GM12865 (cell line): ENCODE measurements at regions not wholly inside any gene's neighbourhood (a gene's known extent, or its start where the extent isn't known, plus 50 kb on each side); places are given as distances from the start of the nearest gene placed in this dataset.
"Not testable (repeated sequence)": the region's sequence is repeated elsewhere in the genome, so short reads cannot be mapped to it uniquely, and the experiment has no call there.

Experiments used
- DNase-seq: peaks from one replicate; pipeline ENCODE4 v3.0.0; 2010; ENCODE audit warnings: low read depth
- H3K4me3 ChIP-seq: 2 replicates; pipeline ENCODE4 v1.5.1; 2011; ENCODE audit warnings: mild to moderate bottlenecking, low read depth, low read length, control low read depth
- CTCF ChIP-seq: IDR thresholded peaks from 2 replicates; pipeline ENCODE4 v1.5.1; 2011; ENCODE audit warnings: low read length, control low read depth, low read depth, inconsistent platforms; ENCODE audit not compliant: insufficient read depth; ENCODE audit errors: missing control alignments

DNA sequence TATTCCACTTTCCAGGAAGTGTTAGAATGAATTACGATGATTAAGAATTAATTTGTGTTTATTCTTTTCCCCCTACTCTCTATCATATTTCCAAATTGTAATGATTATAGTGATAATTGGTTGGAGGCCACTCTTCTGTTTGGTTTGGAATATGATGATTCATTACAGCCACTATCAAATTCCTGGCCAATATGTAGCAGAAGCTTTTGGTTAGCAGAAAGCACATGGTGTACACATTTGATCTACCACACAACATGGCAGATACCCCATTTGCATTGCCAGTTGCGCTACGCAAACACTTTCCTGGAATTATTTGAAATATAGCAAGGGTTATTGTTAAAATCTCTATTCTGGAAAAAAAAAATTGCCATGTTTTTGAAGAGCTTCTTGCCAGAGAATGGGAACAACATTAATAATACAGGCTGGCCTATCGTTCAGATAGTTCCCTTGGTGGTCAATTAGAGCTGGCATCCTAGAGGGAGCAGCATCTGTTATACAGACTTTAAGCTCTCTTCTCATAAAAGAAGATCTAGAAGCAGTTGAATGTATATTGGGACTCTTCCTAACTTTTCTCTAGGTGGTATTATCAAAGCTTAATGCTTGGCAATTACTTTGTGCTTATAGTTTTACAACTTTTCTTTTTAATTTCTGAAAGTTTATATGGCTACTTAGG, 455.0 kb upstream of the ACTBL2 start:
- H3K4me3 ChIP-seq = no peak overlapping the region
- TF ChIP-seq CTCF = no peak
- no peak for DNase-seq

- no peak for TF ChIP-seq CTCF
- no peak overlapping the region for H3K4me3 ChIP-seq
- DNase-seq = no peak
These were observed 454.4 kb upstream of the ACTBL2 start for GRCh38 chr5:57937025-57937424.

- H3K4me3 ChIP-seq = no peak overlapping the region
- DNase-seq = no peak
- no peak for TF ChIP-seq CTCF
These were observed 450.1 kb upstream of the ACTBL2 start for GRCh38 chr5:57932761-57933160.

DNA sequence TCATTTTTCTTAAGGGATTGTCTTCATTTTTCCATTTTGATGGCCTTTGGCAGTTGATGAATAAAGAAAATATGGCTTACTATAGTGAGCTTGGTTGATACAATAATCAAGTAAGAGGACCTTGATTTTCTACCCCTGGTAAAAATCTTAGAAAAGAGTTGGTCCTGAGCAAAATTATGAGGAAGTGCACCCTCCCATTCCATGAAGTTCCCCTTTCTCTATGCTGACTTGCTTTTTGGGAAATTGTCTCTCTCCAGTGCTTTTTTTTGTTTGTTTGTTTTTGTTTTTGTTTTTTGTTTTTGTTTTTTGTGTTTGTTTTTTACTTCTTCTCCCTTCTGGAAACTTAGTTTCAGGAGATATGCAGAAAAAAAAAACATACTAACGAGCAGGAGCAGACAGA, 449.2 kb upstream of the ACTBL2 start:
- TF ChIP-seq CTCF = no peak
- H3K4me3 ChIP-seq = no peak overlapping the region
- no peak for DNase-seq

DNA sequence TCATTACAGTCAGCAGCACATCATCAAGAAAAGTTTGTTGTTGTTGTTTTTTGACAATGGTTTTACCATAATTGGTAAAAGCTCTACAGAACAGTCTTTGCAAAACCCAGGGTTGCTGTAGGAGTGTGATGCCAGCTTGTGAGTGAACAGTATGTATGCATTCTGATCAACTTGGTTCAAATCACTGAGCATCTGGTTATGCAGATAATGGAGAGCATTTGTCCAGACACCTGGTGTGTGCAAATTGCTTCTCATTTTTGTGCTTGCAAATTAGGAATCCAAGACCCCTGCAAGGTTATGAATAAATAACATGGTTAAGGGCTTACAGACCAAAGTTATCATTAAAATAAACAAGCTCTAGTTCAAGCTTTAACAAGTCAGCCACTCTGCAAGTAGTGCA, 448.7 kb upstream of the ACTBL2 start:
- no peak for TF ChIP-seq CTCF
- H3K4me3 ChIP-seq = no peak overlapping the region
- DNase-seq = no peak

DNA sequence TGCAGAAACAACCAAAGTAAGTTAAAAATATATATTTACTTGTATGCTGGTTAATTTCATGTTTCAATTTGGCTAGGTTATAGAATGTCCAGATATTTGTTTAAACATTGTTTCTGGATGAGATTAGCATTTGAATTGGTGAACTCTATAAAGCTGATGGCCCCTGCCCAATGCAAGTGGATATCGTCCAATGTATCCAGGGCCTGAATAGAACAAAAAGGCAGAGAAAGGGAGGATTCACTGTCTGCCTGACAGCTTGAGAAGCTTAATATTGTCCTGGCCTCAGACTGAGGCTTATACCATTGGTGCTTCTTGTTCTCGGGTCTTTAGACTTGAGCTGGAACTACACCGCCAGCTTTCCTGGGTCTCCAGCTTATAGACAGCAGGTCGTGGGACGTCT, 446.7 kb upstream of the ACTBL2 start:
- H3K4me3 ChIP-seq = no peak overlapping the region
- TF ChIP-seq CTCF = no peak
- no peak for DNase-seq

DNA sequence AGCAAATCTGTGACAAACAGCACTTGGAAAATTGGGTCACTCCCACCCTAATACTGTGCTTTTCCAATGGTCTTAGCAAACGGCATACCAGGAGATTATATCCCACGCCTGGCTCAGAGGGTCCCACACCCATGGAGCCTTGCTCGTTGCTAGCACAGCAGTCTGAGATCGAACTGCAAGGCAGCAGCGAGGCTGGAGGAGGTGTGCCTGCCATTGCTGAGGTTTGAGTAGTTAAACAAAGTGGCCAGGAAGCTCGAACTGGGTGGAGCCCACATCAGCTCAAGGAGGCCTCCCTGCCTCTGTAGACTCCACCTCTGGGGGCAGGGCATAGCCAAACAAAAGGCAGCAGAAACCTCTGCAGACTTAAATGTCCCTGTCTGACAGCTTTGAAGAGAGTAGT, 440.5 kb upstream of the ACTBL2 start:
- H3K4me3 ChIP-seq = not testable (repeated sequence)

More for the DNA sequence above, 440.5 kb upstream of the ACTBL2 start:
- DNase-seq = not testable (repeated sequence)
